IPS DF 4.7 (cell line): ENCODE measurements at regions not wholly inside any gene's neighbourhood (a gene's known extent, or its start where the extent isn't known, plus 50 kb on each side); places are given as distances from the start of the nearest gene placed in this dataset.

ENCODE experiments used
- DNase-seq: peaks from one replicate; pipeline ENCODE4 v3.0.0-alpha.2; 2013; ENCODE audit warnings: low spot score; ENCODE audit errors: extremely low read depth

- no peak for DNase-seq
Measured at GRCh38 chr1:115233598-115233997, 104.5 kb downstream of the NGF start.

DNA sequence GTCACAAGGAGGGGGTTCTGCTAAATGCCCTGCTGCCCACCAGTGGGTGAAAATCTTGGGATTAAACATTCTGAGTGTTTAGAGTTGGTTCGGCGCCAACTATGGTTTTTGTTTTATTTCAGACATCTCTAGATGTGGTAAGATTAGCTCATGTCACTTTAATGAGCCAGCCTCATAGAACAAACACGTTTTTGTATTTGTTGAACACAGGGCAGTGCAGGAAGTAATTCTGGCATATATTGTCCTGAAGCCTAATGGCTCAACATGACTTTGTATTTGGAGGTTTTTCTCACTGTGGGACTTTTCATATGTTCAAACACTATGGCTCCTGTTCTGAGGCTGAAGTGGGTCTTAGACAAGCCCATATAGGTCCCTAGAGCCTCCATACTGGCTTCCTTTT lies 107.8 kb downstream of the NGF start:
- no peak for DNase-seq

DNA sequence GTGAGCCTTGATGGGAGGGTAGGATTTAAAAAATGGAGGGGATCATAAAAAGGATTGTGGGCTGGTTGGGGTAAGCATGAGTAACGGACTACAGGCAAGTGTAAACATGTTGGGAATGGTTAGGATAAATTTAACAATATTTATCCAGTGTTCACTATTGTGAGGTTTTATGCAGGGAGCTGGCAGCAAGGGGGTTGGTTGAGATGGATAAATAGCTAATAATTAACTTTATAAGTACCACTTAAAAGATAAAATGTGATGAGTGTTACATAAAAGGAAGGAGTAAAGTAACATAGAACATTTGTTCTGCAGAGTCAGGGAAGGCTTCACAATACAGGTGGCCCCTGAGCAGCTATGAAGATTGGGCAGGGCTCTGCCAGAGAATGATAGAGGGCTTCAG lies 109.0 kb downstream of the NGF start:
- DNase-seq = no peak

GRCh38 chr1:115228191-115228590 lies 109.9 kb downstream of the NGF start:
- DNase-seq = no peak

DNA sequence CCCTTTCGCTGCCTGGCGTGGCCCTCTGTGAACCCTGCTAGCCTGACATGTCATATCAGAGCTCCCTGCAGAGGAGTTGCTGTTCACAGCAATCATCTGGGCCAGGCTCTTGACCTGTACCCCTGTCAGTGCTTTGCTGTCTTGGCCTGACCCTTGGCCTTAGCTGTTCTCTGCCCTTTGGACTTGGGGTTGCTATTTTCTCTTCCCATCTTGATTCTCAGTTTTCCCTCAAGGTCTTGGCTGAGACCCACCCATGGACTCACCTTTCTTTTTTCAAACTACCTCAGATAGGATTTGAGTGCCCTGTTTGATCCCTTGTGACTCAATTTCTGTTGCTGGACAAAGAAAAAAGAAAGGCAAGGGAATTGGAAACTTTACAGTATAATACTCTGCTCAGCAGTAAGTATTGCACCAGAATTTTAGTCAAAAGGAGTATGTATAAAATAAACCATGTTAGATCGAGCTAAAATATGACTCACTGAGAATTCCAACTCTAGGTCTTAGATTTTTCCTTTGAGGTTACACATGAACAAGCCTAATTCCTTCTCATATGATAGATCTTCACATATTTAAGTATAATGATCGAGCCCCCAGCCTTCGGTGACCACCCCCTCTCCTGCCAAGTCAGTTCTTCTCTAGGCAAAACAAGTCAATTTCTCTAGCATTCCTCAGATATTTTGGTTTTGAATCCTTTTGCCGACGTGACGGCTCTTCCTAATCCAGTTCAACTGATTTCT lies 110.5 kb downstream of the NGF start:
- no peak for DNase-seq

GRCh38 chr1:115225993-115226685 lies 111.9 kb downstream of the NGF start:
- DNase-seq = no peak

GRCh38 chr1:115224636-115225035 lies 113.4 kb downstream of the NGF start:
- no peak for DNase-seq

DNA sequence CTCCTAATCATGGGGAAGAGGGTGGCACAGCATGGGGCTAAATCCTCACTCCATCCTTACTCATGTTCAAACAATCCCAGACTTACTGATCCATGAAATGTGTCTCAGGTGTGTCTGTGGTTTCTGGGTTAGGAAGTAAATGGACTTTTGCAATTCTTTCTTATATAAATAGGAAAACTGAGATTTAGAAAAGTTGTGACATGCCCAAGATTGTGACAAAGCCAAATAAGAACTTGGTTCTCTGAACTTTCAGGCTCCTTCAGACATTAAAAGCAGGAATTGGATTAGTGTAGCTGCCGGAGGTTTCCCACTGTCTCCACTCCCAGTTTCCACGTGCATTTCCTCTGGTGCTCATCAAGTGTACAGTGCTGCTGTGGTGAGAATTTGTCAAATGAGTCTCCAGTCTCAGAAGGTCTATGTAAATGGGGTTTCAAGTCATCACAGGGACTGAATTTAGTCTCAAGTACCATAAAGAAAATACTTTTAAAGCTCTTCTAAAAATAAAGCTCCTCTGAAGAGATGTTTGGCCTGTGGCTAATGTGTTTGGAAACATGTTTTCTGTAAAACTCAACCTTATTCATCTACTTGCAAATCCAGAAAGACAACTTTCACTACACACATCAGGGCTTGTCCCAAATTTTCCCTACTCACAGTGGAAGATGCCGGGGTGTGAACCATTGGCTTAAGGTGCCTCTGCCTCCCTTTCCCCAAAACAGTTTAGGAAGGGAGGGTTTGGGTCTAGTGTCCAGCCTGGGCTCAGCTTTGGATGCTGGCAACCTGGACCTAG lies 115.2 kb downstream of the NGF start:
- DNase-seq = no peak

DNA sequence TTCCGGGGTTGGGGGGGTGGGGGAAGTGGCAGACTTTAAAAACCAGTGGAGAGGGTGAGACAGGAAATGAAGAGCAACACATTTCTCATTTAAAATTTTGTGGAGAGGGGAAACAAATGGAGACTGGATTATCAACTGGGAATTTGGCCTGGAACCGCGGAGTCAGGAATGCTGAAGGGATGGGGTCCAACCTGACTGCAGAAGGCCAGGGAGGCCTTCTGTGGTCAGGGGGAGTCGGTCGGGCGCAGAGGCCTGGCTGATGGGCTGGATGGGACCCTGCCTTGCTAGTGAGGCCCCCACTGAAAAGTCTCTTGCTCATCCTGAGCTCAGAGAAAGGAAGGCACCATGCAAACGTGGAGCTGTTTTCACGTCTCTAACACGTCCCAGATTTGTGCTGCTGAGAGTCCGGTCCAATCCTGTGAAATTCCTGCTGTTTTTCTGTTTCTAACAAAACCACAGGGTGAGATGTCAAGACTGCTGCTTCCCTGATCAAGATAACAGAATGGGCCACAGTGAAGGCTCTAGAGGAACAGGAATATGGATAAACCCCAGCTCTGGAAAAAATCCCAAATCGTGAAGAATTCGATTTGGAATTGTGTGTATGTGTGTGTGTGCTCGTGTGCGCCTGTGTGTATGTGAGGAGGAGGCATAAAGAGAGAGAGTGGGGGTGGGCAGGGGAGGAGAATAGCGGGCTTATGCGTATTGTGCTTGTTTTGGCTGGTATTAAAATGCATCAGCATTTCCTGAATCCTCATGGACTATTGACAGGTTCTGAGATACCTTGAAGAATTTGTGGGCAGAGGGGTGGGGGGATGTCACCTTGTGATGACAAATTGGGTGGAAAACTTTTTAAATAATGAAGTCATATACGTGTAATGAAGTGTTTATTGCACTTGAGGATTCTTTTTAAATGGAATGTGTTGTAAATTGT lies 117.4 kb downstream of the NGF start:
- DNase-seq = no peak

- DNase-seq = no peak
Measured at GRCh38 chr1:115219927-115220326, 118.1 kb downstream of the NGF start.

DNA sequence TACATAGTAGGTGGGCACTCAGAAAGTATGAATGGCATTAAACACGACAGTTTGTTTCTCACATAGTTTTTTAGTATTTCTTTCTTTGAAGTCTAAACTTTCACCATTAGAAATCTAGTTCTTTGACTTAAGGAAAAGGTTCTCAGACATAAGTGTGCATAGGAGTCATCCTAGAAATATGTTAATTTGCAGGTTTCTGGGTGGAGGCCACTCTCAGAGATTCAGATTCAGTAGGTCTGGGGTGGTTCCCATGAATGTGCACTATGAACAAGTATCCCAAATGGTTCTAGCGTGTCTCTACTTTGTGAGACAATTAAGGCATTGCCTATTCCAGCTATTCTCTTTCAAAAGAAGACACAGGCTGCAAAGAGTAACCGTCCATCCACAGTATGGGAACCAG lies 119.3 kb downstream of the NGF start:
- no peak for DNase-seq

DNA sequence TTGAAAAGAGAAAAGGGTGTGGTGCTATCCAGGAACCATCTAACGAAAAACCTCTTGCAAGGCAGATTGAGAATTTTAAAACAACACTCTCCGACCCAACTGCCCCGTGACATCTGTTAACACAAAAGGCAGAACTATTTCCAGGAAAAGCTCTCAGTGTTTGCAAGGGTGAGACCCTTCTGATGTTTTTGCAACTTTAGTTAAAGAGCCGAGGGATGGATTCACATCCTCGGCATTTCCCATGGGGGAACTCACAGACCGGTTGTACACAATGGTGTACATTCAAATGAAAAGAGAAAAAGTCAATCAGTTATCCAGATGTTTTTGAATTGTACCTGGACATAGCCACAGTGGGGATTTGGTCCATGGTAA lies 120.0 kb downstream of the NGF start:
- no peak for DNase-seq

DNA sequence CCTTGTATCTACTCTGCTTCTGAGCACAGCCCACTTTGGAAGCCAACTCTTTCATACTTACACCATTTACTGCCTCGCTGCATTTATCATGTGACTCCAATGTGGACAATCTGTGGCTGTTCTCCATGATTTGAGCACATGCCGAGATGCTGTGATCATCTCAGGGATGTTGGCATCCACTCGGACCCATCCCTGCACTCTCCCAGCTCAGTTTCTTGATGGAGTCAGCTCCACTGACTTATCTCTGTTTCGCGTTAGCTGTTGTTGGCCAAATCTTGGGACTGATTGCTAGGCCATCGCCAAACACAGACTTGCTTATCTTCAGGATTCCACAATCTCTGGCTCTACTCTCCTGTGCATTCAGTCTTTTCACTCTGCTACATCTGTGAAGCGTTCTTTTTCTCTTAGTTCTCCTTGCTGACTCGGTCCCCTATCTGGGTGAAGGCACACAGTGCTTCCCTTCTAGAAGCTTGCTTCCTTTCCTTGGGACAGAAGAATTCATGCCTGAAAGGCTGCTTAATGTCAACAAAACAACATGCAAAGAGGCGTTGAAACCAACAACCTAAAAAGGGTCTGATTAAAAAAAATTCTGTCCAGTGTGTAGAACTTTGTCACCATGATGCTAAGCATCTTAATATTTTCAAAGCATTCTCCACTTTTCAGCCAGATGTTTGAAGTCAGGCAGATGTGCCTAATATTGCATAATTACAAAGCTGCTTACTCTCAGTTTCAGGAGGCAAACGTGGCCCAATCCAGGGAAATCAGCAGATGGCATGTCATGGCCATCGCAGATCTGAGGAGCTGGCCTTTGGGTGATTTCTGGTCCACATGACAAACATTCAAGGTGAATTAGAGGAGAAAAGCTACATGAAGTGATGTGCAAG lies 120.7 kb downstream of the NGF start:
- no peak for DNase-seq

GRCh38 chr1:115215703-115216521 lies 122.1 kb downstream of the NGF start:
- no peak for DNase-seq

GRCh38 chr1:115215110-115215509 lies 122.9 kb downstream of the NGF start:
- no peak for DNase-seq

DNA sequence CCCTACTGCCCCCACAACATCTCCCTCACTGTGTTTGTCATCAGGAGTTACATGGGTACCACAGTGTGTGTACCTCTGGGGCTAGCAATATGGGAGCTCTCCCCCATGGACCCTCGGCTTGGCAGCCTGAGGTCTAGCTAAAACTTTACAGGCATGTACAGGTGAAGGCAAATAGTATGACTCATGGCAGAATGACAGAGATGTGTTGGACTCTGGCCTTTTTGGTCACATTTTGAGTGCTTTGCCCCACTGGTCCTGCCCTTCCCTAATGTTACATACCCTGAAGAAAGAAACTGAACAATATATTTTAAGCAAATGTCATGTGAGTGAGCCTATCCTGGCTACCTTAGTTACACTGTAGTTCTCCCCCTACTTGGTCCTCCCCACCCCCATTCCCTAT lies 124.0 kb downstream of the NGF start:
- no peak for DNase-seq

- no peak for DNase-seq
Measured at GRCh38 chr1:115213130-115213529, 123.8 kb upstream of the TSPAN2 start.

DNA sequence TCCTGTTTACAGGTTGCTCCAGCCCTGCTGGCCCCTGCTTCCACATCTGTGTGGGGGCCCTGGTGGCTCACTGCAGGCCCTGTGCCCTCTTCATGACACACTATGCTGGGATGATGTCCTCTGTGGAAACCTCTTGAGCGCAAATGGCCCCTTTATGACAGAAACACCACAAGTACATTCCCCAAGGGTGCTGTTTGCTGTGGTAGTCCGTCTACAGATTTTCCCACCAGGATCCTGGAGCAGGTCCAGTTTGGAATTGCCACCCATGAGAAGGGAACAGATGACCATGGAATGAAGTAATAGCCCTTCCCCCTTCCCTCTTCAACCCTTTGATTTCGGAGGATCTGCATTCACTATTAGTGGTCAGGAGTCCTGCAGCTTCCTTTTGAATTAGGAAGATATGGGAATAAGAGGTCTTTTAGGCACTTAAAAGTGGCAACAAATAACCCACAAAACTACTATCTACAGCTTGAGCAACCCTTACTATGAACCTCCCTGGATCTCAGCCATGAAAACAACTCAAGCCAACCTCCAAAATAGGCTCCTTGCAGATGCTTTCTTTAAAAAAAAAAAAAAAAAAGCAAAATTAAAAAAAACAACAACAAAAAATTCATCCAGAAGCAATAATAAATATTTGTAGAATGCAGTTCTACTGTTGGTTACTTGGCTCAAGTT lies 121.9 kb upstream of the TSPAN2 start:
- no peak for DNase-seq

GRCh38 chr1:115210302-115210711 lies 121.0 kb upstream of the TSPAN2 start:
- DNase-seq = no peak
